Body of pancreas (tissue), 4 donors: ENCODE measurements at regions not wholly inside any gene's neighbourhood (a gene's known extent, or its start where the extent isn't known, plus 50 kb on each side); places are given as distances from the start of the nearest gene placed in this dataset.
A peak's percentile ranks its signal among the peaks of the same experiment; 100 is the strongest.

Experiments
- ATAC-seq: fragments of 150-250 bp; one replicate; pipeline ENCODE4 v1.9.1; 2016
- DNase-seq, 4 donors: peaks; one replicate each; pipeline ENCODE4 v3.0.0-alpha.2; 2019
- H3K27ac ChIP-seq, 4 donors: fragments of 200-600 bp; sonication (generic); 1 replicate in 3 of 4; 2 replicates in 1 of 4; pipeline versions ENCODE4 v1.5.1 to v1.6.1; 2016 to 2019; ENCODE audit warnings: mild to moderate bottlenecking in 1 of 4, mixed read lengths in 1 of 4, moderate library complexity in 1 of 4
- H3K27me3 ChIP-seq, 2 donors: fragments of 200-600 bp; sonication (generic); one replicate each; pipeline ENCODE4 v1.6.0; 2016; ENCODE audit warnings: mild to moderate bottlenecking in 1 of 2
- H3K36me3 ChIP-seq, 2 donors: fragments of 200-600 bp; sonication (generic); replicated peaks in 1 of 2; 2 replicates each; pipeline ENCODE4 v1.5.1; 2016; ENCODE audit warnings: low read depth in 2 of 2; ENCODE audit not compliant: insufficient read depth in 1 of 2
- H3K4me1 ChIP-seq: fragments of 200-600 bp; sonication (generic); one replicate; pipeline ENCODE4 v1.6.0; 2016
- H3K4me3 ChIP-seq, 2 donors: fragments of 200-600 bp; sonication (generic); 1 replicate in 1 of 2; 2 replicates in 1 of 2; pipeline ENCODE4 v1.5.1; 2016 to 2019
- H3K9me3 ChIP-seq, 3 donors: fragments of 200-600 bp; sonication (generic); 1 replicate in 2 of 3; 2 replicates in 1 of 3; pipeline ENCODE4 v1.5.1; 2016
- POLR2A ChIP-seq, 3 donors: fragments of 450-650 bp; IDR thresholded peaks; one replicate each; pipeline ENCODE4 v1.6.1; 2016; ENCODE audit warnings: antibody characterized with exemption in 3 of 3, mild to moderate bottlenecking in 2 of 3
- WGBS, 2 donors: methylation state at CpG; one replicate each; pipeline ENCODE4 v1.1.5; 2017; 5-methylcytosine and 5-hydroxymethylcytosine counted together
- intact Hi-C: fragments of 100-400 bp; cut with DNase I; formaldehyde crosslinking; loops from one replicate; pipeline ENCODE4 v1.15.1; 2023
- TF ChIP-seq, protein P1 (sequence below), 7 experiments: fragments of 450-650 bp in 4 of 7; fragments of 200-600 bp in 3 of 7; sonication (generic) in 3 of 7; IDR thresholded peaks; one replicate each; pipeline ENCODE4 v1.5.1; 2016 to 2019; ENCODE audit warnings: antibody characterized with exemption in 7 of 7

DNA sequence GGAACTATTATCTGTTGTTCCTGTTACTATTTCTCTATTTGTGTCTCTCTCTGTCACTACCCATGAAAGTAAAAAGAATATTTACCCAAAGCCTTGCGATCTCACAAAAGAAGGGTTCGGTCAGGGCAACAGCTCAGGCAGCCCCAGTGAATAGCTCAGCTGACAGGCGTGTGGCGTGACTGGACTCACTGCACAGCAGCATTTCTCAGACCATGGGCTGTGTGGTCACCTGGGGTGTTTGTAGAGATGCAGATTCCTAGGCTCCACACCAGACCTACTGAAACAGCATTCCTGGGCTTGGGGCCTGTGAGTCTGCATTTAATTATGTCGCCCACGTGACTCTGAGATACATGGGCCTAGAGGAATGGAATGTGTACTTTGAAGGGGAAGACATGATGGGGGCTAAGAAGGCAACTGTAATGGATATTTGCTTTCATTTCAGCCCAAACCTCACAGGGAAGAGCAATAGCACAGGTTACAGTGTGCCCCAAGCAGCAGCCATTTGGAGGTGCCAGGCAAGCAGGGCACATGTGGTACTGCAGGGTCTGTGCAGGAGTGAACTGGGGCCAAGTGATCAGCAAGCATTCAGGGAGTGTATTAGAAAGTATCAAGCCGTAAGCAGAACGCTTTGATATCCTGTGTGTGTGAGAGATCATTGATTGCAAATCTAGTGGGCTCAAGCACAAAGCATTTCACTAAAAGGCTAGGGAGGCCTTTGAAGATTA lies 90.4 kb upstream of the RBMS1 start:
- WGBS, 2 donors, result 79 to 87% methylated on average over 6 to 8 of the region's 8 CpGs
- H3K4me1 ChIP-seq, result peaks cover 21% of the 10 kb centered on the region

DNA sequence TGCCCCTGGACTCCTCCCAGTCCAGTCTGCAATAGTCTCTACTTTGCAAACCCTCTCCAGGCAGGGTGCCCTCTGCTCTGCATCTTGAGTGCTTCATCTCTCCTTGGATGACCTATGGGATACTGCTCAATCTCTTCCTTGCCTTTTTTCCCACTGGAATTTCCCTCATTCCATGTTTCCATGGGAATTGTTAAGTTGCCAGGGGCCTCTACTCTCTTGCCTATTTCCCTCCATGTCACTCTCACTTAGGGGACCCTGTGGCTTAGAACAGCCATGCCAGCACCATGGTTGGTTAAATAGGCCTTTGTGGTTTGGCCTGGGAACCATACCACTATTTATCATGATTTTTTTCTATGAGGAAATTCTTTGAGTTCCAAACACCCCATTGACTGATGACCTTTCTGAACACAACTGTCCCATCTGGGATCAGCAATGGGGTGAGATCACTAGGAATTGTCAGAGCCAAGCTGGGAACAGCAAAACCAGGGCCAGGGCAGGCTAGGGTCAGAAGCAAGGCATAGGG lies 91.4 kb upstream of the RBMS1 start:
- Histone ChIP-seq H3K27me3 (no peaks in the 10 kb centered on the region), H3K4me1 (peaks cover 21% of the 10 kb centered on the region), H3K4me3 (no peak overlapping the region), H3K9me3 (no peaks in the 10 kb centered on the region), H3K27ac (no peak overlapping the region), H3K36me3 (no peaks in the 10 kb centered on the region)
- DNase-seq, result peak in 1 of 4 donors; percentile 10
- ATAC-seq, result peak; percentile 40
- intact Hi-C loops, result no loop called here
- no peak for TF ChIP-seq POLR2A (IDR thresholded peaks at IDR 0.05)
- TF ChIP-seq, protein P1, sequence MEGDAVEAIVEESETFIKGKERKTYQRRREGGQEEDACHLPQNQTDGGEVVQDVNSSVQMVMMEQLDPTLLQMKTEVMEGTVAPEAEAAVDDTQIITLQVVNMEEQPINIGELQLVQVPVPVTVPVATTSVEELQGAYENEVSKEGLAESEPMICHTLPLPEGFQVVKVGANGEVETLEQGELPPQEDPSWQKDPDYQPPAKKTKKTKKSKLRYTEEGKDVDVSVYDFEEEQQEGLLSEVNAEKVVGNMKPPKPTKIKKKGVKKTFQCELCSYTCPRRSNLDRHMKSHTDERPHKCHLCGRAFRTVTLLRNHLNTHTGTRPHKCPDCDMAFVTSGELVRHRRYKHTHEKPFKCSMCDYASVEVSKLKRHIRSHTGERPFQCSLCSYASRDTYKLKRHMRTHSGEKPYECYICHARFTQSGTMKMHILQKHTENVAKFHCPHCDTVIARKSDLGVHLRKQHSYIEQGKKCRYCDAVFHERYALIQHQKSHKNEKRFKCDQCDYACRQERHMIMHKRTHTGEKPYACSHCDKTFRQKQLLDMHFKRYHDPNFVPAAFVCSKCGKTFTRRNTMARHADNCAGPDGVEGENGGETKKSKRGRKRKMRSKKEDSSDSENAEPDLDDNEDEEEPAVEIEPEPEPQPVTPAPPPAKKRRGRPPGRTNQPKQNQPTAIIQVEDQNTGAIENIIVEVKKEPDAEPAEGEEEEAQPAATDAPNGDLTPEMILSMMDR (IDR thresholded peaks at IDR 0.05), result no peak

More for the DNA sequence above, 90.4 kb upstream of the RBMS1 start:
- DNase-seq (no peak), ATAC-seq (no peak)
- H3K27me3 ChIP-seq, result no peaks in the 10 kb centered on the region
- H3K36me3 ChIP-seq, result no peaks in the 10 kb centered on the region
- H3K4me3 ChIP-seq, result no peak overlapping the region
- no peak for TF ChIP-seq POLR2A (IDR thresholded peaks at IDR 0.05)
- TF ChIP-seq, protein P1 (IDR thresholded peaks at IDR 0.05), result no peak
- intact Hi-C loops, result no loop called here
- H3K9me3 ChIP-seq, result no peaks in the 10 kb centered on the region
- H3K27ac ChIP-seq, result peak overlapping the region in 1 of 4 donors; percentile 51

DNA sequence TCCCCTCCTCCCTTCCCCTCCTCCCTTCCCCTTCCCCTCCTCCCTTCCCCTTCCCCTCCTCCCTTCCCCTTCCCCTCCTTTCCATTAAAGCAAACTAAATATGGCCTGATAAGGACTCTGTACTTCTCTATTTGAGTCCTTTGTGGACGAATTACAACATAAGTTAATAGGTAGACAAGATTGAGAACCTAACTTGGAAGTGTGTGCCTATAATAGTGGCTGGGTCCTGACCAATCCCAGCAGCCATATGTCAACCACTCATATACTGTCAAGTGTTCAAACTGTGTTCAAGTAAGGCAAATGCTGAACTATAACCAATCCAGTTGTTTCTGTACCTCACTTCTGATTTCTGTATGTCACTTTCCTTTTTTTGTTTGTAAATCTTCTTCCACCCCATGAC lies 97.1 kb upstream of the RBMS1 start:
- Histone ChIP-seq H3K36me3 (no peaks in the 10 kb centered on the region), H3K4me3 (no peak overlapping the region), H3K9me3 (no peaks in the 10 kb centered on the region), H3K27ac (no peak overlapping the region), H3K27me3 (no peaks in the 10 kb centered on the region), H3K4me1 (no peaks in the 10 kb centered on the region)
- WGBS, 2 donors, result 0 to 21% methylated on average over 1 of the region's 1 CpG
- intact Hi-C loops, result no loop called here
- ATAC-seq (no peak), DNase-seq (no peak)
- TF ChIP-seq POLR2A (IDR thresholded peaks at IDR 0.05), result no peak
- TF ChIP-seq, protein P1 (IDR thresholded peaks at IDR 0.05), result no peak

DNA sequence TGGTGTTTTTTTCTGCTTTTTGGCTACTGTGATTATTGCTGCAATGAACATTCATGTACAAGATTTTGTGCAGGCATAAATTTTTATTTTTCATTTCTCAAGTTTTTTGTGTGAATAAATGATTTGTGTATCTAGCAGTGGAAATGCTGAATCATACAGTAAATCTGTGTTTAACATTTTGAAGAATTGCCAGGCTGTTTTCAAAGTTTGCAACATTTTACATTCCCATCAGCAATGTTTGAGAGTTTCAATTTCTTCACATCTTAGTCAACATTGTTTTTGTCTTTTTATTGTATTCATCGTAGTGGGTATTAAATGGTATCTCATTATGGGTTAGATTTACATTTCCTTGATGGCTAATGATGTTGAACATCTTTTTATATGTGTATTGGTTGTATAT lies 98.8 kb upstream of the RBMS1 start:
- TF ChIP-seq, protein P1 (IDR thresholded peaks at IDR 0.05), result no peak
- no peak for TF ChIP-seq POLR2A (IDR thresholded peaks at IDR 0.05)
- Histone ChIP-seq H3K4me3 (no peak overlapping the region), H3K4me1 (no peaks in the 10 kb centered on the region), H3K27ac (no peak overlapping the region), H3K27me3 (no peaks in the 10 kb centered on the region), H3K9me3 (no peaks in the 10 kb centered on the region), H3K36me3 (no peaks in the 10 kb centered on the region)
- intact Hi-C loops, result no loop called here
- DNase-seq (no peak), ATAC-seq (no peak)
- WGBS, 2 donors, result 87 to 94% methylated on average over 1 of the region's 1 CpG

DNA sequence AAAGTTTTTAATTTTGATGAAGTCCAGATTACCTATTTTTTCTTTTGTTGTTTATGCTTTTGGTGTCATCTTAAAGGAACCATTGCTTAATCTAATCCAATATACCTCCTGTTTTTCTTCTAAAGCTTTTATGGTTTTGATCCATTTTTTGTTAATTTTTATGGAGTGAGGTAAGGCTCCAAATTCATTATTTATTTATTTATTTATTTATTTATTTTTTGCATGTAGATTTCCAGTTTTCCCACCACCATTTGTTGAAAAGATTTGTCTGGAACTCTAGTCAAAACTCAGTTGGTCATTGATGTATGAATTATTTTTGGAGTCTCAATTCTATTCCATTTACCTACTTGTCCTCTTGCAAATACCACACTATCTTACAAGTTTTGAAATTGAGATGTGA lies 99.4 kb upstream of the RBMS1 start:
- intact Hi-C loops, result no loop called here
- no peaks in the 10 kb centered on the region for H3K9me3 ChIP-seq
- H3K4me3 ChIP-seq, result no peak overlapping the region
- H3K27me3 ChIP-seq, result no peaks in the 10 kb centered on the region
- no peak overlapping the region for H3K27ac ChIP-seq
- H3K36me3 ChIP-seq, result no peaks in the 10 kb centered on the region
- DNase-seq, result no peak
- no peaks in the 10 kb centered on the region for H3K4me1 ChIP-seq
- ATAC-seq, result no peak
- TF ChIP-seq POLR2A (IDR thresholded peaks at IDR 0.05), result no peak
